Neuronal stem cell (in vitro differentiated cells): ENCODE measurements at regions not wholly inside any gene's neighbourhood (a gene's known extent, or its start where the extent isn't known, plus 50 kb on each side); places are given as distances from the start of the nearest gene placed in this dataset.

Experiments used
- DNase-seq: peaks from one replicate; pipeline ENCODE4 v3.0.0-alpha.2; 2013; ENCODE audit warnings: low spot score
- H2AFZ ChIP-seq: one replicate; pipeline ENCODE4 v1.6.1; 2013; ENCODE audit warnings: mild to moderate bottlenecking, low read length, inconsistent platforms
- H2AK5ac ChIP-seq: 2 replicates; pipeline ENCODE4 v1.6.1; 2013; ENCODE audit warnings: low read depth, mild to moderate bottlenecking, inconsistent platforms, low read length, moderate library complexity, mixed read lengths
- H2BK120ac ChIP-seq: 2 replicates; pipeline ENCODE4 v1.6.1; 2013; ENCODE audit warnings: low read depth, mild to moderate bottlenecking, inconsistent platforms, low read length, moderate library complexity, mixed read lengths
- H2BK12ac ChIP-seq: one replicate; pipeline ENCODE4 v1.6.1; 2013; ENCODE audit warnings: low read length, inconsistent platforms
- H2BK15ac ChIP-seq: 2 replicates; pipeline ENCODE4 v1.6.1; 2013; ENCODE audit warnings: mild to moderate bottlenecking, low read length, inconsistent platforms, mixed read lengths
- H2BK5ac ChIP-seq: one replicate; pipeline ENCODE4 v1.6.1; 2013; ENCODE audit warnings: inconsistent platforms, mild to moderate bottlenecking, low read length, moderate library complexity
- H3K14ac ChIP-seq: one replicate; pipeline ENCODE4 v1.6.1; 2013; ENCODE audit warnings: low read length, inconsistent platforms
- H3K18ac ChIP-seq: 2 replicates; pipeline ENCODE4 v1.6.1; 2013; ENCODE audit warnings: low read length, inconsistent platforms
- H3K23ac ChIP-seq: 2 replicates; pipeline ENCODE4 v1.6.1; 2013; ENCODE audit warnings: low read depth, mild to moderate bottlenecking, mixed read lengths, low read length, inconsistent platforms; ENCODE audit not compliant: poor library complexity
- H3K27ac ChIP-seq: replicated peaks from 3 replicates; pipeline ENCODE4 v1.5.1; 2013; ENCODE audit warnings: low read length, inconsistent platforms
- H3K27me3 ChIP-seq, 3 experiments: 2 replicates each; pipeline ENCODE4 v1.6.1; 2013; ENCODE audit warnings: low read length in 3 of 3, mild to moderate bottlenecking in 2 of 3, inconsistent platforms in 1 of 3, low read depth in 1 of 3, mixed read lengths in 1 of 3, moderate library complexity in 1 of 3; ENCODE audit not compliant: control insufficient read depth in 3 of 3, insufficient read depth in 3 of 3
- H3K36me3 ChIP-seq, 2 donors: replicated peaks in 1 of 2; 2 replicates each; pipeline ENCODE4 v1.6.1; 2013; ENCODE audit warnings: low read length in 2 of 2; ENCODE audit not compliant: control insufficient read depth in 2 of 2, insufficient read depth in 2 of 2
- H3K4ac ChIP-seq: 2 replicates; pipeline ENCODE4 v1.6.1; 2013; ENCODE audit warnings: inconsistent platforms, mild to moderate bottlenecking, low read length, moderate library complexity
- H3K4me1 ChIP-seq, 2 donors: 1 replicate in 1 of 2; 2 replicates in 1 of 2; pipeline ENCODE4 v1.6.1; 2013; ENCODE audit warnings: low read length in 2 of 2, low read depth in 1 of 2; ENCODE audit not compliant: control insufficient read depth in 2 of 2, insufficient read depth in 1 of 2
- H3K4me2 ChIP-seq: one replicate; pipeline ENCODE4 v1.6.1; 2013; ENCODE audit warnings: mild to moderate bottlenecking, low read length, inconsistent platforms; ENCODE audit not compliant: insufficient read depth, poor library complexity, severe bottlenecking
- H3K4me3 ChIP-seq, 2 donors: 2 replicates each; pipeline ENCODE4 v1.5.1; 2013; ENCODE audit warnings: low read length in 2 of 2, mild to moderate bottlenecking in 2 of 2, inconsistent platforms in 1 of 2, moderate library complexity in 1 of 2
- H3K79me1 ChIP-seq: one replicate; pipeline ENCODE4 v1.6.1; 2013; ENCODE audit warnings: low read depth, mild to moderate bottlenecking, inconsistent platforms, low read length, moderate library complexity
- H3K9ac ChIP-seq: one replicate; pipeline ENCODE4 v1.6.1; 2013; ENCODE audit warnings: mild to moderate bottlenecking, low read depth, low read length, inconsistent platforms; ENCODE audit not compliant: poor library complexity
- H3K9me3 ChIP-seq, 2 donors: replicated peaks in 1 of 2; 2 replicates each; pipeline versions ENCODE3 to v1.6.1; 2013; ENCODE audit warnings: low read length in 2 of 2, mild to moderate bottlenecking in 2 of 2, inconsistent platforms in 1 of 2, low read depth in 1 of 2, mixed read lengths in 1 of 2, moderate library complexity in 1 of 2; ENCODE audit not compliant: control insufficient read depth in 2 of 2, insufficient read depth in 1 of 2
- H4K8ac ChIP-seq: one replicate; pipeline ENCODE4 v1.6.1; 2013; ENCODE audit warnings: low read depth, mild to moderate bottlenecking, inconsistent platforms, low read length, moderate library complexity
- H4K91ac ChIP-seq: one replicate; pipeline ENCODE4 v1.6.1; 2013; ENCODE audit warnings: low read length, low read depth, mild to moderate bottlenecking, inconsistent platforms; ENCODE audit not compliant: poor library complexity
- WGBS, 2 donors: extraction: QIAGEN DNeasy Blood & Tissue Kit; methylation state at CpG; one replicate each; pipeline ENCODE4 v1.1.7; 2013; ENCODE audit warnings: missing lambda C conversion rate in 2 of 2, mixed read lengths in 1 of 2; ENCODE audit not compliant: insufficient read length in 2 of 2, insufficient replicate concordance in 1 of 2; ENCODE audit errors: extremely low coverage in 2 of 2; 5-methylcytosine and 5-hydroxymethylcytosine counted together

- H3K4me3 ChIP-seq, result no peak overlapping the region
- peaks cover 8 to 37% of the 10 kb centered on the region in 2 donors for H3K4me1 ChIP-seq
- H2AK5ac ChIP-seq, result no peak overlapping the region
- no peak overlapping the region for H4K91ac ChIP-seq
- H3K4me2 ChIP-seq, result no peak overlapping the region
- no peaks in the 10 kb centered on the region for H3K36me3 ChIP-seq
- H3K27me3 ChIP-seq, result no peaks in the 10 kb centered on the region
- H3K14ac ChIP-seq, result no peak overlapping the region
- no peak overlapping the region for H2BK12ac ChIP-seq
- no CpG with 5 or more reads among the region's 3 CpGs for WGBS, 2 donors
- H2BK15ac ChIP-seq, result no peak overlapping the region
- no peak overlapping the region for H2BK120ac ChIP-seq
- no peak overlapping the region for H2BK5ac ChIP-seq
- H3K9ac ChIP-seq, result no peak overlapping the region
- H4K8ac ChIP-seq, result no peak overlapping the region
- H3K4ac ChIP-seq, result no peak overlapping the region
- peaks cover 0 to 7% of the 10 kb centered on the region in 2 donors for H3K9me3 ChIP-seq
- H3K27ac ChIP-seq, result no peak overlapping the region
- no peak overlapping the region for H2AFZ ChIP-seq
- DNase-seq, result no peak
- H3K79me1 ChIP-seq, result no peaks in the 10 kb centered on the region
- H3K23ac ChIP-seq, result no peak overlapping the region
- H3K18ac ChIP-seq, result no peak overlapping the region
These were observed 208.2 kb upstream of the RBMS1 start for GRCh38 chr2:160701822-160702221.

GRCh38 chr2:160702754-160703153 lies 209.1 kb upstream of the RBMS1 start:
- no peaks in the 10 kb centered on the region for H3K79me1 ChIP-seq
- H4K91ac ChIP-seq, result no peak overlapping the region
- no peak overlapping the region for H3K4me3 ChIP-seq
- H2BK5ac ChIP-seq, result no peak overlapping the region
- no peak overlapping the region for H3K4ac ChIP-seq
- H3K27me3 ChIP-seq, result no peaks in the 10 kb centered on the region
- no peak overlapping the region for H3K23ac ChIP-seq
- H2BK12ac ChIP-seq, result no peak overlapping the region
- H3K4me1 ChIP-seq, result peaks cover 8 to 37% of the 10 kb centered on the region in 2 donors
- DNase-seq, result no peak
- H3K9ac ChIP-seq, result no peak overlapping the region
- no peak overlapping the region for H3K14ac ChIP-seq
- no peak overlapping the region for H2AFZ ChIP-seq
- no peak overlapping the region for H4K8ac ChIP-seq
- no peak overlapping the region for H2BK120ac ChIP-seq
- no peak overlapping the region for H3K4me2 ChIP-seq
- no CpG with 5 or more reads among the region's 1 CpG for WGBS, 2 donors
- no peak overlapping the region for H2BK15ac ChIP-seq
- no peaks in the 10 kb centered on the region for H3K36me3 ChIP-seq
- H3K9me3 ChIP-seq, result peaks cover 0 to 16% of the 10 kb centered on the region in 2 donors
- no peak overlapping the region for H2AK5ac ChIP-seq
- H3K18ac ChIP-seq, result no peak overlapping the region
- no peak overlapping the region for H3K27ac ChIP-seq

GRCh38 chr2:160703648-160704585 lies 210.3 kb upstream of the RBMS1 start:
- Histone ChIP-seq H3K4ac (no peak overlapping the region), H2AFZ (no peak overlapping the region), H3K4me1 (peaks cover 8 to 37% of the 10 kb centered on the region in 2 donors), H3K27ac (no peak overlapping the region), H2BK12ac (no peak overlapping the region), H2AK5ac (no peak overlapping the region), H3K4me2 (no peak overlapping the region), H4K8ac (no peak overlapping the region), H3K36me3 (no peaks in the 10 kb centered on the region), H2BK5ac (no peak overlapping the region), H3K18ac (no peak overlapping the region), H2BK15ac (no peak overlapping the region), H3K79me1 (no peaks in the 10 kb centered on the region), H3K23ac (no peak overlapping the region), H3K9ac (no peak overlapping the region), H3K9me3 (peaks cover 0 to 26% of the 10 kb centered on the region in 2 donors), H2BK120ac (no peak overlapping the region), H3K27me3 (no peaks in the 10 kb centered on the region), H4K91ac (no peak overlapping the region), H3K14ac (no peak overlapping the region), H3K4me3 (no peak overlapping the region)
- DNase-seq, result peak; percentile 78
- WGBS, 2 donors, result no CpG with 5 or more reads among the region's 8 CpGs

- Histone ChIP-seq H2AFZ (no peak overlapping the region), H3K9me3 (peaks cover 2 to 11% of the 10 kb centered on the region in 2 donors), H3K14ac (no peak overlapping the region), H2AK5ac (no peak overlapping the region), H3K18ac (no peak overlapping the region), H3K27ac (no peak overlapping the region), H3K4me2 (no peak overlapping the region), H3K23ac (no peak overlapping the region), H3K4ac (no peak overlapping the region), H4K8ac (no peak overlapping the region), H2BK120ac (no peak overlapping the region), H2BK12ac (no peak overlapping the region), H3K79me1 (peaks cover 1% of the 10 kb centered on the region), H3K4me3 (no peak overlapping the region), H3K27me3 (no peaks in the 10 kb centered on the region), H3K9ac (no peak overlapping the region), H2BK15ac (no peak overlapping the region), H2BK5ac (no peak overlapping the region), H4K91ac (no peak overlapping the region), H3K4me1 (peaks cover 2 to 24% of the 10 kb centered on the region in 2 donors), H3K36me3 (no peaks in the 10 kb centered on the region)
- DNase-seq, result no peak
- no CpG with 5 or more reads among the region's 2 CpGs for WGBS, 2 donors
These were observed 221.8 kb upstream of the RBMS1 start for GRCh38 chr2:160715428-160715827.
